ENCODE measurements at regions not wholly inside any gene's neighbourhood (a gene's known extent, or its start where the extent isn't known, plus 50 kb on each side); places are given as distances from the start of the nearest gene placed in this dataset.

GRCh38 chr13:111973605-111974340, 93.2 kb upstream of the SOX1 start:
- Histone ChIP-seq H3K36me3 (ENCODE audit: control insufficient read depth, insufficient read depth, low read length) (no peaks in the 10 kb centered on the region), H3K4me1 (ENCODE audit: control insufficient read depth, insufficient read depth, low read length) (peaks cover 15% of the 10 kb centered on the region), H3K9ac (ENCODE audit: low read length) (no peak overlapping the region), H3K4me3 (ENCODE audit: low read depth, low read length) (no peak overlapping the region), H3K27ac (ENCODE audit: low read depth, low read length) (no peak overlapping the region), H3K9me3 (ENCODE audit: control insufficient read depth, insufficient read depth, low read depth, low read length) (peaks cover 8% of the 10 kb centered on the region), H3K27me3 (ENCODE audit: control insufficient read depth, insufficient read depth, low read length) (peaks cover 35% of the 10 kb centered on the region; the same call in 1 of the 2 replicates)

- peaks cover 15% of the 10 kb centered on the region for H3K4me1 ChIP-seq (ENCODE audit: control insufficient read depth, insufficient read depth, low read length)
- H3K27ac ChIP-seq (ENCODE audit: low read depth, low read length) = no peak overlapping the region
- no peak overlapping the region for H3K9ac ChIP-seq (ENCODE audit: low read length)
- no peak overlapping the region for H3K4me3 ChIP-seq (ENCODE audit: low read depth, low read length)
- H3K9me3 ChIP-seq (ENCODE audit: control insufficient read depth, insufficient read depth, low read depth, low read length) = peaks cover 8% of the 10 kb centered on the region
- peaks cover 35% of the 10 kb centered on the region; the same call in 1 of the 2 replicates for H3K27me3 ChIP-seq (ENCODE audit: control insufficient read depth, insufficient read depth, low read length)
- H3K36me3 ChIP-seq (ENCODE audit: control insufficient read depth, insufficient read depth, low read length) = no peaks in the 10 kb centered on the region
Observed at GRCh38 chr13:111974341-111974640, 92.7 kb upstream of the SOX1 start.

GRCh38 chr13:111975539-111976473, 91.1 kb upstream of the SOX1 start:
- Histone ChIP-seq H3K9me3 (ENCODE audit: control insufficient read depth, insufficient read depth, low read depth, low read length) (peaks cover 8% of the 10 kb centered on the region), H3K4me1 (ENCODE audit: control insufficient read depth, insufficient read depth, low read length) (peaks cover 15% of the 10 kb centered on the region), H3K27ac (ENCODE audit: low read depth, low read length) (no peak overlapping the region), H3K27me3 (ENCODE audit: control insufficient read depth, insufficient read depth, low read length) (peaks cover 35% of the 10 kb centered on the region; the same call in 1 of the 2 replicates), H3K4me3 (ENCODE audit: low read depth, low read length) (no peak overlapping the region), H3K9ac (ENCODE audit: low read length) (no peak overlapping the region), H3K36me3 (ENCODE audit: control insufficient read depth, insufficient read depth, low read length) (no peaks in the 10 kb centered on the region)

GRCh38 chr13:111976474-111977178, 90.3 kb upstream of the SOX1 start:
- peaks cover 8% of the 10 kb centered on the region for H3K9me3 ChIP-seq (ENCODE audit: control insufficient read depth, insufficient read depth, low read depth, low read length)
- peaks cover 33% of the 10 kb centered on the region; the same call in 1 of the 2 replicates for H3K27me3 ChIP-seq (ENCODE audit: control insufficient read depth, insufficient read depth, low read length)
- no peak overlapping the region for H3K4me3 ChIP-seq (ENCODE audit: low read depth, low read length)
- H3K36me3 ChIP-seq (ENCODE audit: control insufficient read depth, insufficient read depth, low read length) = no peaks in the 10 kb centered on the region
- peaks cover 15% of the 10 kb centered on the region for H3K4me1 ChIP-seq (ENCODE audit: control insufficient read depth, insufficient read depth, low read length)
- H3K27ac ChIP-seq (ENCODE audit: low read depth, low read length) = no peak overlapping the region
- H3K9ac ChIP-seq (ENCODE audit: low read length) = no peak overlapping the region

- H3K9me3 ChIP-seq (ENCODE audit: control insufficient read depth, insufficient read depth, low read depth, low read length) = peaks cover 8% of the 10 kb centered on the region
- no peak overlapping the region for H3K27ac ChIP-seq (ENCODE audit: low read depth, low read length)
- H3K27me3 ChIP-seq (ENCODE audit: control insufficient read depth, insufficient read depth, low read length) = peaks cover 31% of the 10 kb centered on the region; the same call in 1 of the 2 replicates
- H3K4me3 ChIP-seq (ENCODE audit: low read depth, low read length) = no peak overlapping the region
- H3K36me3 ChIP-seq (ENCODE audit: control insufficient read depth, insufficient read depth, low read length) = no peaks in the 10 kb centered on the region
- no peak overlapping the region for H3K9ac ChIP-seq (ENCODE audit: low read length)
- H3K4me1 ChIP-seq (ENCODE audit: control insufficient read depth, insufficient read depth, low read length) = peaks cover 15% of the 10 kb centered on the region
Observed at GRCh38 chr13:111977179-111977506, 89.8 kb upstream of the SOX1 start.

- H3K36me3 ChIP-seq (ENCODE audit: control insufficient read depth, insufficient read depth, low read length) = no peaks in the 10 kb centered on the region
- no peak overlapping the region for H3K4me3 ChIP-seq (ENCODE audit: low read depth, low read length)
- peaks cover 8% of the 10 kb centered on the region for H3K9me3 ChIP-seq (ENCODE audit: control insufficient read depth, insufficient read depth, low read depth, low read length)
- no peak overlapping the region for H3K27ac ChIP-seq (ENCODE audit: low read depth, low read length)
- H3K9ac ChIP-seq (ENCODE audit: low read length) = no peak overlapping the region
- H3K27me3 ChIP-seq (ENCODE audit: control insufficient read depth, insufficient read depth, low read length) = peaks cover 17% of the 10 kb centered on the region; the same call in 1 of the 2 replicates
- H3K4me1 ChIP-seq (ENCODE audit: control insufficient read depth, insufficient read depth, low read length) = peaks cover 5% of the 10 kb centered on the region; the same call in 1 of the 2 replicates
Observed at GRCh38 chr13:111978546-111978945, 88.4 kb upstream of the SOX1 start.

GRCh38 chr13:111980146-111980929, 86.6 kb upstream of the SOX1 start:
- no peaks in the 10 kb centered on the region for H3K4me1 ChIP-seq (ENCODE audit: control insufficient read depth, insufficient read depth, low read length)
- H3K9me3 ChIP-seq (ENCODE audit: control insufficient read depth, insufficient read depth, low read depth, low read length) = peaks cover 1% of the 10 kb centered on the region; the same call in 1 of the 2 replicates

GRCh38 chr13:111981006-111981405, 85.9 kb upstream of the SOX1 start:
- Histone ChIP-seq H3K9me3 (ENCODE audit: control insufficient read depth, insufficient read depth, low read depth, low read length) (no peaks in the 10 kb centered on the region; the same call in 1 of the 2 replicates), H3K27me3 (ENCODE audit: control insufficient read depth, insufficient read depth, low read length) (peaks cover 6% of the 10 kb centered on the region; the same call in 1 of the 2 replicates), H3K4me1 (ENCODE audit: control insufficient read depth, insufficient read depth, low read length) (no peaks in the 10 kb centered on the region), H3K4me3 (ENCODE audit: low read depth, low read length) (no peak overlapping the region), H3K36me3 (ENCODE audit: control insufficient read depth, insufficient read depth, low read length) (no peaks in the 10 kb centered on the region), H3K9ac (ENCODE audit: low read length) (no peak overlapping the region), H3K27ac (ENCODE audit: low read depth, low read length) (no peak overlapping the region)

More at GRCh38 chr13:111980146-111980929, 86.6 kb upstream of the SOX1 start:
- H3K27ac ChIP-seq (ENCODE audit: low read depth, low read length) = no peak overlapping the region
- H3K4me3 ChIP-seq (ENCODE audit: low read depth, low read length) = no peak overlapping the region
- no peaks in the 10 kb centered on the region for H3K36me3 ChIP-seq (ENCODE audit: control insufficient read depth, insufficient read depth, low read length)
- H3K9ac ChIP-seq (ENCODE audit: low read length) = no peak overlapping the region
- H3K27me3 ChIP-seq (ENCODE audit: control insufficient read depth, insufficient read depth, low read length) = peaks cover 6% of the 10 kb centered on the region; the same call in 1 of the 2 replicates

- H3K9ac ChIP-seq (ENCODE audit: low read length) = no peak overlapping the region
- no peak overlapping the region for H3K27ac ChIP-seq (ENCODE audit: low read depth, low read length)
- no peak overlapping the region for H3K4me3 ChIP-seq (ENCODE audit: low read depth, low read length)
- peaks cover 6% of the 10 kb centered on the region; the same call in 1 of the 2 replicates for H3K27me3 ChIP-seq (ENCODE audit: control insufficient read depth, insufficient read depth, low read length)
- H3K4me1 ChIP-seq (ENCODE audit: control insufficient read depth, insufficient read depth, low read length) = no peaks in the 10 kb centered on the region
- H3K9me3 ChIP-seq (ENCODE audit: control insufficient read depth, insufficient read depth, low read depth, low read length) = no peaks in the 10 kb centered on the region; the same call in 1 of the 2 replicates
- H3K36me3 ChIP-seq (ENCODE audit: control insufficient read depth, insufficient read depth, low read length) = no peaks in the 10 kb centered on the region
Observed at GRCh38 chr13:111981446-111982165, 85.3 kb upstream of the SOX1 start.

GRCh38 chr13:111984349-111984748, 82.6 kb upstream of the SOX1 start:
- no peaks in the 10 kb centered on the region for H3K36me3 ChIP-seq (ENCODE audit: control insufficient read depth, insufficient read depth, low read length)
- H3K9ac ChIP-seq (ENCODE audit: low read length) = no peak overlapping the region
- H3K27me3 ChIP-seq (ENCODE audit: control insufficient read depth, insufficient read depth, low read length) = peaks cover 6% of the 10 kb centered on the region; the same call in 1 of the 2 replicates
- no peaks in the 10 kb centered on the region for H3K4me1 ChIP-seq (ENCODE audit: control insufficient read depth, insufficient read depth, low read length)
- no peak overlapping the region for H3K4me3 ChIP-seq (ENCODE audit: low read depth, low read length)
- H3K27ac ChIP-seq (ENCODE audit: low read depth, low read length) = no peak overlapping the region
- H3K9me3 ChIP-seq (ENCODE audit: control insufficient read depth, insufficient read depth, low read depth, low read length) = peaks cover 12% of the 10 kb centered on the region; the same call in 1 of the 2 replicates

Data from HUES6 (cell line).